Testis (tissue), 2 donors: ENCODE measurements at regions not wholly inside any gene's neighbourhood (a gene's known extent, or its start where the extent isn't known, plus 50 kb on each side); places are given as distances from the start of the nearest gene placed in this dataset.

Experiments used
- CTCF ChIP-seq, 3 experiments: fragments of 450-650 bp in 2 of 3; fragments of 200-600 bp in 1 of 3; sonication (generic) in 1 of 3; IDR thresholded peaks; one replicate each; pipeline ENCODE4 v1.5.1; 2016 to 2019; ENCODE audit warnings: antibody characterized with exemption in 3 of 3, mild to moderate bottlenecking in 2 of 3, moderate library complexity in 1 of 3
- POLR2A ChIP-seq: fragments of 450-650 bp; IDR thresholded peaks from one replicate; pipeline ENCODE4 v1.6.1; 2017; ENCODE audit warnings: antibody characterized with exemption, mild to moderate bottlenecking, moderate library complexity

GRCh38 chr18:76566987-76567386, 71.9 kb upstream of the ZNF516 start:
- no peak for TF ChIP-seq POLR2A
- TF ChIP-seq CTCF (IDR thresholded peaks at IDR 0.05), result no peak
